ENCODE measurements at regions not wholly inside any gene's neighbourhood (a gene's known extent, or its start where the extent isn't known, plus 50 kb on each side); places are given as distances from the start of the nearest gene placed in this dataset.

GRCh38 chr9:75544815-75545214, 345.7 kb upstream of the PCSK5 start:
- no peak for TF ChIP-seq CTCF (IDR thresholded peaks at IDR 0.05; ENCODE audit: low read depth, low read length, missing input control)
- TF ChIP-seq SP1 (IDR thresholded peaks at IDR 0.05), result no peak
- no peak for TF ChIP-seq TAF1 (conservative IDR thresholded peaks at IDR 0.05)

Measured in liver (tissue), 3 donors.